Left lung (tissue), 4 donors: ENCODE measurements at regions not wholly inside any gene's neighbourhood (a gene's known extent, or its start where the extent isn't known, plus 50 kb on each side); places are given as distances from the start of the nearest gene placed in this dataset.

ENCODE experiments used
- ATAC-seq: fragments of 200-7000 bp; cut with Tn5 transposase; one replicate; pipeline ENCODE4 v1.9.1; 2020; ENCODE audit warnings: moderate library complexity
- DNase-seq, 4 donors: peaks; one replicate each; pipeline ENCODE4 v3.0.0-alpha.2; 2013 to 2020
- H3K27ac ChIP-seq, 2 donors: fragments of 200-600 bp; sonication (generic) in 1 of 2; one replicate each; pipeline versions ENCODE4 v1.5.0 to v1.8.0; 2020 to 2021
- H3K27me3 ChIP-seq, 2 donors: fragments of 200-600 bp; sonication (generic) in 1 of 2; one replicate each; pipeline versions ENCODE4 v1.5.0 to v1.8.0; 2020 to 2021
- H3K36me3 ChIP-seq, 2 donors: fragments of 200-600 bp; sonication (generic) in 1 of 2; one replicate each; pipeline versions ENCODE4 v1.5.0 to v1.8.0; 2020 to 2021
- H3K4me1 ChIP-seq, 2 donors: fragments of 200-600 bp; one replicate each; pipeline ENCODE4 v1.8.0; 2021
- H3K4me3 ChIP-seq, 2 donors: fragments of 200-600 bp; sonication (generic) in 1 of 2; one replicate each; pipeline versions ENCODE4 v1.5.0 to v1.8.0; 2020 to 2021; ENCODE audit warnings: mild to moderate bottlenecking in 1 of 2
- H3K9me3 ChIP-seq, 2 donors: fragments of 200-600 bp; sonication (generic) in 1 of 2; one replicate each; pipeline versions ENCODE4 v1.5.0 to v1.8.0; 2020 to 2021
- CTCF ChIP-seq, 2 donors: fragments of 200-600 bp; sonication (generic) in 1 of 2; IDR thresholded peaks; one replicate each; pipeline versions ENCODE4 v1.5.0 to v1.8.0; 2021; ENCODE audit warnings: antibody characterized with exemption in 2 of 2
- intact Hi-C, 2 donors: fragments of 100-400 bp; cut with DNase I; formaldehyde crosslinking; loops; one replicate each; pipeline versions ENCODE4 v1.11.2 to v1.14.2; 2022
- donor health status: DM: no; HTN: yes; CAD: no.
- donor health status: DM: no; HTN: no; CAD: no.

DNA sequence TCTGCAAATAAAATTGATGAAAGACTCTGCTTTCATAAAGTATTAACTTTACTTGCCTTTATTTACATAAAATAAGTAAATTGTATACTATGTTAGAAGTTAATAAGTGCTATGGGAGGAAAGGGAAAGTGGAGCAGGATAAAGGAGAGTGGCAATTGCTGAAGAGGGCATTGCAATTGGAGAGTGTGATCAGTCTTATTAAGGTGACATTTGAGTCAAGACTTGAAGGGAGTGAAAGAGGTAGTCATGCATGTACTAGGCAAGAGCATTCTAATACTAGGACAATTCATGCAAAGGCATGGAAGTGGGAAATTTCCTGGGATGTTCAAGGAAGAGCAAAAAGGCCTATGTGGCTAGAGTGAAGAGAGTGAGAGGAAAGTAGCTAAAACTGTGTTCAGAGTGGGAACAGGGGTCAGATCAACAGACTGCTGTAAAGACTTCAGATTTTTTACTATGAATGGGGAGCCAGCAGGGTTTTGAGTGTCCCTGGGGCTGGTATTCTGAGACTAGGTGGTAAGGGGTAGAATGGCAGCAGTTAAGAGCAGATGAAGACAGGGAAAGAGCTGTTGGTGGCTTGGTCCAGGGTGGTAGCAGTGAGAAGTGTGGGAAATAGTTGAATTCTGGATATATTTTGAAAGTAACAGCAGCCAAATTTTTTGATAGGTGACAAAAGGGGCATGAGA lies 182.3 kb upstream of the RIOK2 start:
- ATAC-seq (no peak), DNase-seq (peak in 2 of 4 donors; percentile 5 to 8)
- no peak overlapping the region for H3K27ac ChIP-seq
- no peaks in the 10 kb centered on the region for H3K27me3 ChIP-seq
- H3K4me1 ChIP-seq, result no peaks in the 10 kb centered on the region
- H3K36me3 ChIP-seq, result no peaks in the 10 kb centered on the region
- intact Hi-C loops, result no loop called here
- peaks cover 0 to 30% of the 10 kb centered on the region in 2 donors for H3K9me3 ChIP-seq
- no peak overlapping the region for H3K4me3 ChIP-seq
- TF ChIP-seq CTCF (IDR thresholded peaks at IDR 0.05), result no peak

GRCh38 chr5:97365918-97366317 lies 182.9 kb upstream of the RIOK2 start:
- ATAC-seq, result no peak
- no peak for TF ChIP-seq CTCF (IDR thresholded peaks at IDR 0.05)
- intact Hi-C loops, result no loop called here
- DNase-seq, result no peak
- H3K9me3 ChIP-seq, result peaks cover 0 to 24% of the 10 kb centered on the region in 2 donors
- no peaks in the 10 kb centered on the region for H3K27me3 ChIP-seq
- H3K4me1 ChIP-seq, result no peaks in the 10 kb centered on the region
- H3K36me3 ChIP-seq, result no peaks in the 10 kb centered on the region
- no peak overlapping the region for H3K27ac ChIP-seq
- H3K4me3 ChIP-seq, result no peak overlapping the region

GRCh38 chr5:97375959-97376358 lies 192.9 kb upstream of the RIOK2 start:
- TF ChIP-seq CTCF (IDR thresholded peaks at IDR 0.05), result no peak
- H3K36me3 ChIP-seq, result no peaks in the 10 kb centered on the region
- no peaks in the 10 kb centered on the region for H3K27me3 ChIP-seq
- DNase-seq, result no peak
- peaks cover 0 to 5% of the 10 kb centered on the region in 2 donors for H3K9me3 ChIP-seq
- ATAC-seq, result peak; percentile 59
- no peak overlapping the region for H3K27ac ChIP-seq
- no peaks in the 10 kb centered on the region for H3K4me1 ChIP-seq
- H3K4me3 ChIP-seq, result no peak overlapping the region
- intact Hi-C loops, result no loop called here

- DNase-seq (no peak), ATAC-seq (no peak)
- Histone ChIP-seq H3K27ac (no peak overlapping the region), H3K9me3 (peaks cover 0 to 5% of the 10 kb centered on the region in 2 donors), H3K27me3 (no peaks in the 10 kb centered on the region), H3K4me1 (no peaks in the 10 kb centered on the region), H3K36me3 (no peaks in the 10 kb centered on the region), H3K4me3 (no peak overlapping the region)
- intact Hi-C loops, result no loop called here
- no peak for TF ChIP-seq CTCF (IDR thresholded peaks at IDR 0.05)
Measured at GRCh38 chr5:97377582-97377981, 194.5 kb upstream of the RIOK2 start.

DNA sequence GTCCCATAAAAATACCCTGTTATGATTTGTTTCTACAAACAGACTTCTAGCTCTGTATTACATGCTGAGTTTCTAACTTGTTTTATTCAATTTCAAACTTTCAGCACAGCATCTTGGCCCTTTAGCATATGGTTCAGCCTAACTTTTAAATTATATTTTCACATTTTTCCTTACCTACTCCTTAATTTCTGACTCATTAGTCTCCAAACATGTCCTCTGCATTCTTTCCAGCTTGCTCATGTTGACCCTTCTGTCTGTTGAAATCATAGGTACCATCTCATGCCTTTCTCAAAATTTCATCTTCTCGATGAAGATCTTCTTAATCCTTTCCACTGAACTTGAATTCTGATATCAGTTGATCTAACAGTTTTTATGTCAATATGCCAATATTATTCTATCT lies 200.9 kb upstream of the RIOK2 start:
- Histone ChIP-seq H3K27me3 (no peaks in the 10 kb centered on the region), H3K9me3 (no peaks in the 10 kb centered on the region), H3K27ac (no peak overlapping the region), H3K36me3 (no peaks in the 10 kb centered on the region), H3K4me1 (no peaks in the 10 kb centered on the region), H3K4me3 (no peak overlapping the region)
- ATAC-seq, result no peak
- no peak for TF ChIP-seq CTCF (IDR thresholded peaks at IDR 0.05)
- DNase-seq, result no peak
- intact Hi-C loops, result no loop called here
